Body of pancreas (tissue), 4 donors: ENCODE measurements at regions not wholly inside any gene's neighbourhood (a gene's known extent, or its start where the extent isn't known, plus 50 kb on each side); places are given as distances from the start of the nearest gene placed in this dataset.

Source experiments
- CTCF ChIP-seq, 7 experiments: fragments of 450-650 bp in 4 of 7; fragments of 200-600 bp in 3 of 7; sonication (generic) in 3 of 7; IDR thresholded peaks; one replicate each; pipeline ENCODE4 v1.5.1; 2016 to 2019; ENCODE audit warnings: antibody characterized with exemption in 7 of 7
- POLR2A ChIP-seq, 3 donors: fragments of 450-650 bp; IDR thresholded peaks; one replicate each; pipeline ENCODE4 v1.6.1; 2016; ENCODE audit warnings: antibody characterized with exemption in 3 of 3, mild to moderate bottlenecking in 2 of 3

GRCh38 chr14:104363891-104364760 is 215.4 kb upstream of the C14orf180 start:
- TF ChIP-seq POLR2A (IDR thresholded peaks at IDR 0.05) = no peak
- TF ChIP-seq CTCF (IDR thresholded peaks at IDR 0.05) = no peak
